ENCODE measurements at regions not wholly inside any gene's neighbourhood (a gene's known extent, or its start where the extent isn't known, plus 50 kb on each side); places are given as distances from the start of the nearest gene placed in this dataset.

GRCh38 chr10:128390596-128390995, 264.4 kb upstream of the MKI67 start:
- no peak for TF ChIP-seq CTCF (conservative IDR thresholded peaks at IDR 0.05; ENCODE audit: low read depth, low read length)
- TF ChIP-seq EZH2 (IDR thresholded peaks at IDR 0.05; ENCODE audit: low read length, unreplicated experiment), result no peak
- no peak for TF ChIP-seq EZH2phosphoT487 (IDR thresholded peaks at IDR 0.05; ENCODE audit: borderline replicate concordance, low read length)

Data from PC-3 (cell line).